Medulla oblongata (tissue), 1 donor: ENCODE measurements at regions not wholly inside any gene's neighbourhood (a gene's known extent, or its start where the extent isn't known, plus 50 kb on each side); places are given as distances from the start of the nearest gene placed in this dataset.
"Not testable (repeated sequence)": the region's sequence is repeated elsewhere in the genome, so short reads cannot be mapped to it uniquely, and the experiment has no call there.

Experiments used
- DNase-seq: peaks from one replicate; pipeline ENCODE4 v3.0.0-alpha.2; 2015; ENCODE audit errors: extremely low spot score

DNA sequence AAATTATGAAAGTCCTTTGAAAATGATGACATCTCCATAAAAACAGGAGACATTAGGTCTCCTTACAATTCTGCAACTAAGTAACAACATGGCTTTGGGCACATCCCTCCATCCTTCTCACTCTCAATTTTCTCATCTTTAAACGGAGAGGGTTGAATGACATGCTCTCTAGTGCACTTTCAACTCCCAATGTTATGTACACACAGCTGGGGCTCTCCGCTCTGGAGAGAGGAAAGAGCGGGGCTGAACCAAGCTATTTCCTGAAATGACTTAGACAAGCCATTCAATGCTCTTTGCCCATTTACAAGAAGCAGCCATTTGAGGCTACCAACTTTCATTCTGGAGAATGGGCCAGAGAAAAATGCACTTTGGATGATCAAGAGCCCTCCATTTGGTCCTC lies 144.2 kb upstream of the BNIP2 start:
- no peak for DNase-seq

DNA sequence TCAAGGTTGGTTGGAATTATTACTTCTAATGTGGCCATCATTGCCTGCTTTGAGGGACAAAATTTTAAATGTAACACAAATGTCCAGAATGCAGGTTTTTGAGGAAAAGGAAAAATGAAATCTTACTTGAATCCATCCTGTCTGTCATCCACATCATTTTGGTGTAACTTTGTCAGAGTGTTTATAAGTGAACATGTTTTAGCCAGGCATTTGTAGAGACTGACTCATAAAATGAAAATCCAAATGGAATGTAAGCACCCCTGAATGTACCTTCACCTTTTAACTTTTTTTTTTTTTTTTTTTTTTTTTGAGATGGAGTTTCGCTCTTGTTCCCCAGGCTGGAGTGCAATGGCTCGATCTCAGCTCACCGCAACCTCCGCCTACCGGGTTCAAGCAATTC lies 141.8 kb upstream of the BNIP2 start:
- DNase-seq = no peak

DNA sequence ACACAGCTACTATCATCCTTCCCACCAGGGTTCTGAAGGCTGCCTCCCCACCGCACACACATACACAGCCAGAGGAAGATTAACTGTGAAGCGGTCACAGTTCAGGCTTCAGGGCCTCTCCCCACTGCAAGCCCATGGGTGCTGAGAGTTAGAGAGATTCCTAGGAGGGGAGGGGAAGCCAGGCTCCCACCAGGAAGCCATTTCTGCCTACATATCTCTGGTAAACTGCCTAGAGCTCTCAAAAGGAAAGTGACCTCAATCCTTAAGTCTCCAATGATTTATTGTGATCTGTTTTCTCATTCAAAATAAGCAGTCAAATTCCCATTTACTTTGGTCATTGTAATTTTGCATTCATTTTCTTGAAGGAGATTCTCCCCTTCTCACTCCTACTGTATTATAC lies 141.0 kb upstream of the BNIP2 start:
- DNase-seq = no peak

DNA sequence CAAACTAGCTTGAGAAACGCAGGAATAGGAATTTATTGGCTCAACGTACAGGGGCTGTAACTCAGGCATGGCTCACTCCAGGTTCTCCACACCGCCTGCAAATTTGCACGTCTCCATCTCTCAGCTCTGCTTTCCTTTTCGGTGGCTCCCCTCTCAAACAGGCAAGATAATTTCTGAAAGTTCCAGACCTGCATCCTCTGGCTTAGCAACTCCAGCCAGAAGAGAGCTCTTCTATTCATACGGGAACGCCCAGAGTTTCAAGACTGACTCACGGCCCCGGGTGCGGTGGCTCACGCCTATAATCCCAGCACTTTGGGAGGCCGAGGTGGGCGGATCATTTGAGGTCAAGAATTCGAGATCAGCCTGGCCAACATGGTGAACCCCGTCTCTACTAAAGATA lies 139.7 kb upstream of the BNIP2 start:
- no peak for DNase-seq

DNA sequence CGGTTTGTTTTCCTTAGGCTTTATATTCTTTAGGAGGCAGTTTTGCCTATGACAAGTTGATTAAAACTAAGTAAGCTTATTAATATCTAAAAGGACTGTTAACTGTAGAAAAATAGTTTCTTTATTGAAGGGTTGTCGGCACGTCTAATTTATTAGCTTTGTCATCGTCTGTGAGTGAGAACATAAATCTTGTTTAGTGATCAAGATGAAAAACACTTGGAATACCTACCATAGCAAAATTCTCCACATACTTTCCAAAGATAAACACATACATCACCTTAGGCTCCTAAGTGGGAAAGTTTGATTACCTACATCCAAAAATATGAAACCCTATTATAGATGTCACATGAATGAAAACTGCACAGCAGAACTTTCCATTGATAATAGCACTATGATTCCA lies 139.1 kb upstream of the BNIP2 start:
- no peak for DNase-seq

DNA sequence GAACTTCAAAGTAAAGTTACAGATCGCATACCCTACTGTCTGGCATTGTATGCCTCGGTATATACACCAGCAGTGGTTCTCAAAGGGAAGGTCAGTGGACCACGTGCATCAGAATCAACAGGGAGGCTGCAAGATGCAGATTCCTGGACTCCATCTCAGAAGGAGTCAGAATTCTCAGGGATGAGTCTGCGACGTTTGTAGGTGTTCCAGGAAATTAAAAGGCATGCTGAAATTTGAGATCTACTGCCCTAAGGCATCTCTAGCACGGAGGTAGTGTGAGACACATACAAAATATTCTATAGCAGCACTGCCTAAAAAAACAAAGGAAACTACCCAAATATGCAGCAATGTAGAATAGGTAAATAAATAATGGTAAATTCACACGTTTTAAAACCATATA lies 136.8 kb upstream of the BNIP2 start:
- DNase-seq = no peak

DNA sequence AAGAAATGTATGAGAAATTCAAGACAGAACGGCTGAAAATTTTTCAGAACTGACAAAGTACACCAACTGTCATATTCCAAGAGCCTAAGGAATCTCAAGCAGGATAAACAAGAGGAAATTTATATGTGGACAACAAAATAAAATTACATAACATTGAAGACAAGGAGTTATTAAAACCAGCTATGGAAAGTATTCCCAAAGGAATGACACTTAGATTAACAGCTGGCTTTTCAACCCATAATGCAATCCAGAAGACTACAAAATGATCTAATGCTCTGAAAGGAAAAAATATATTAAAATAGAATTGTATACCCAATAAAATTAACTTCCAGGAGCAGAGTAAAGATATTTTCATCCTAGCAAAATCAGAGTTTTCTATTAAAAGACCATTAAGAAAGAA lies 132.2 kb upstream of the BNIP2 start:
- no peak for DNase-seq

DNA sequence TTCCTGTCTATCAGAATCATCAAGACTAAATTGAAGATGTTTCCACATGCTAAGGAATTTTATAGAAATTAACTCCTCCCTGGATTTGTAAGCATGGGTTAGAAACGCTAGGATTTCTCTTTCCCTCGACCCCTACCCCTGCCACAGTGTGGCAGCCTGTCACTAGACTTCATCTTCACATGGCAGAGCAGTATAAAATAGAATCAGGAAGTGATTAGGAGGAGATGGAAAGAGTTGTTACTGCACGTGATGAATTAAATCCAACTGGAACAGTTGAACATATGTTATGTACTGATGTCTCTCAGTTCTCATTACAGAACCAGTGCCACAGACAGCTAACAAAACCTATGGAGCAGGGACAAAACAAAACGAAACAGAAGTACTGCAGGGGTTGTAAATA lies 130.0 kb upstream of the BNIP2 start:
- DNase-seq = no peak

DNA sequence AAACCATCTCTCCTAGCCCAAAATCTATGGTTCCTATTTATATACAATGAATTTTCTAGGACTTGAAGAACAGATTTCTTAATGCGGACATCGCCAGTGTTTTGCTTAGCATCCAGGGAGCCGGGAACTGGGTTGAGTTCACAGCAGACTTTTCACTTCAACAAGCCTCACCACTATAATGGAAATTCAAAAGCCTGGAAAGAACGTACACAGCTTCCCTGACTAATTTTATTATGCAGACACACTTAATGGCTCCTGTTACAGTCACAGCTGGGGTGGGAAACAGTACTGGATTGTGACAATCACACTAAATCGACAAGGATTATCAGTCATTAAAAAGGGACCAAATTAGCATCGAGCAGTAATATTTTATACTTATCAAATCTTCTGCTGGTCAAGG lies 129.2 kb upstream of the BNIP2 start:
- DNase-seq = no peak

DNA sequence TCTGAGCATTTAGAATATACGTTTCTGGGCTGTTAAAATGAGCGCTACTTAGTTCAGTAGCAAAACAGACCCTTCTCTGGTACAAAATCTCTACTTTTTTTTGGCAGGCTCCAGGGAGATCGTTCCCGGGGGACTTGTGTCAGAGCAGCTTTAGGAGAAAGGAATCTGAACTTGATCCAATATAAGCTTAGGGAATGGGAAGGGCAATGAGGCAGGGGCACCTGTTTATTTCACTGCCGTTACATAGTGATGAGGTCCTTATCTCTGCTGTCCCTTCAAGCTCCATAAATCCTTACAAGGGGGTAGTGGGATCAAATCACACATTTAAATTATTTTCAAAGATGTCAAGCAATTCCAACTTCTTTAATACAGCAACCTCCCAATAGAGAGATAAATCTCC lies 128.7 kb upstream of the BNIP2 start:
- no peak for DNase-seq

DNA sequence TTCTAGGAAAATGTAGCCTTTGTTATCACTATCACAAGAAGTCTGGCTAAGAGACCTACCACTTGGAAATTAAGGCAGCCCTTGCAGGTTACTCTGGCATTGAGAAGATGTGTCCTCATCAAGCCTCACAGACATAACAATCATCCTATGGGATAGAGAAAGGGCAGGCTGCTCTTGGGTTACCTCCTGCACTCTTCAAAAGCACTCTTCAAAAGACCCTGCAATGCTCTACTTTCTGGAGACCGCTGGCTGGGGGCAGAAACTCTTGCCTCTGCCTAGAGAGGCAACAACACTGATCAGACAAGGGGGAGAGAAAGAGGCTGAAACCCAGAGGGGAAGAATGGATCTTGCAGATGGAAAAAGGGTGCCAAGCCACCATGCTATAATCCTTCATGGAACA lies 127.9 kb upstream of the BNIP2 start:
- no peak for DNase-seq

DNA sequence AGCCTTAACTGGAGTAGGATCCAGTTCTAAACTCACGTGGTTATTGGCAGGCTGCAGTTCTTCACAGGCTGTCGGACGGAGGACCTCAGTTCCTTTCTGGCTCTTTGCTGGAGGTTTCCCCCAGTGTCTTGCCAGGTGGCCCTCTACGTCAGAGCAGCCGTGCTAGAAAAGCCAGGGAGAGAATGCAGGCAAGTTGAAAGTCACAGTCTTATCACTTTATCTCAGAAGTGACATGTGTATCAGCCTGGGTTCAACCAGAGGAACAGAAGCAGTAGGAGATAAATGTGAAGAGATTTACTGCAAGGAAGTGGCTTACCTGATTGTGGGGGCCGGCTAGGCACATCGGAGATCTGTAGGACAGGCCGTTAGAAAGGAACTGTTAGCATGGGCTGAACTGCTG lies 125.3 kb upstream of the BNIP2 start:
- no peak for DNase-seq

DNA sequence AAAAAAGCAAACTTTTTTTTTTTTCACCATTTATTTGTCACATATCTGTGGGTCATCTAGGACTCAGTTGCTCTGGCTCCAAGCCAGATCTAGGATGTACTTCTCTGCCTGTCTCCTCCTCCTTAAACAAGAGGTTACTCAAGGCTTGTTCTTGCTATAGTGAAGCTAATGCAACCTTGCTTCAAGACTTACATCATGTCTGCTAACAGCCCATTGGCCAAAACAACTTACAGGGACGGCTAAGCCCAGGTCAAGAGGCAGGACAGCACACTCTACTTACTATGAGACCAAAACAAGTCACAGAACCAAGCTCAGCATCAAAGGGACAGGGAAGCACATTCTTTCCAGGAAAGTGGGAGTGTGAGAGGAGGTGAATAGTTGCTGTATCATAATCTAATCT lies 123.8 kb upstream of the BNIP2 start:
- DNase-seq = no peak

DNA sequence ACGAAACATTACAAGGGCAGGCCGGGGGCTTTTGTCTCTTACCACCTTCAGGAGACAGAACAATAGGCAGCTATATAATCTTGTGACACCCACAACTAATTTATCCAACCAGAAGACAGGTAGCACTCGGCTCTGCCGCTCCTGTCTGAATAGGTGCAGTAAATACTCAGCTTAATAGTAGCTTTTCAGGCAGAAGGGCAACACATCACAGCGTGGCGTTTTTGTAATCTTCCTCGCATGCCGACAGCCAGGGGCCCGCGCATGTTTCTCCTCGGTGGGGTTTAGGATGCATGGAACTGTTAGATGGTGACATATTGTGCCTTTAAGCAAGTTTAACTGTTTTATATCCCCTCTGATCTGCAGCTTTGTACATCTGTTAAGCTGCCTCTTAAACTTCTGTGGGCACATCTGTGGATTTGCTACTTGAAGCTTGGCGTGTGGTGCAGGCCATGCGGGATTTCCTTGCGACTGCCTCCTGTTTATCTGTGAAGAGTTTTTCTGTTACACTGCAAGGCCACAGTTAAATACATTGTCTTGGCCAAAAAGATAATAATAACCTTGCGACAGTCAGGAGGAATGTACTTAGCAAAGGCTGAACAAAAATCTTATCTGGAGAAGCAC lies 123.2 kb upstream of the BNIP2 start:
- no peak for DNase-seq

DNA sequence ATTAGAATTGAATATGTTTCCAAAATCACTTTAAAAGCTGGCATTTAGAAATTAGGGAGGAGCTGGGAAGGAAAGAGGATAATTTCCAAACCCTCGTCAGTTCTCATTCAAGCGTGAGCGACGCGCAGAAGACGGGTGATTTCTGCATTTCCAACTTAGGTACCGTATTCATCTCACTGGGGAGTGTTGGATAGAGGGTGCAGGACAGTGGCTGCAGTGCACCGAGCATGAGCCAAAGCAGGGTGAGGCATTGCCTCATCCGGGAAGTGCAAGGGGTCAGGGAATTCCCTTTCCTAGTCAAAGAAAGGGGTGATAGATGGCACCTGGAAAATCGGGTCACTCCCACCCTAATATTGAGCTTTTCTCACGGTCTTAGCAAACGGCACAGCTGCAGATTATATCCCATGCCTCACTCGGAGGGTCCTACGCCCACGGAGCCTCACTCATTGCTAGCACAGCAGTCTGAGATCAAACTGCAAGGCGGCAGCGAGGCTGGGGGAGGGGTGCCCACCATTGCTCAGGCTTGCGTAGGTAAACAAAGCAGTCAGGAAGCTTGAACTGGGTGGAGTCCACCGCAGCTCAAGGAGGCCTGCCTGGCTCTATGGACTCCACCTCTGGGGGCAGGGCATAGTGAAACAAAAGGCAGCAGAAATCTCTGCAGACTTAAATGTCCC lies 114.3 kb upstream of the BNIP2 start:
- not testable (repeated sequence) for DNase-seq

DNA sequence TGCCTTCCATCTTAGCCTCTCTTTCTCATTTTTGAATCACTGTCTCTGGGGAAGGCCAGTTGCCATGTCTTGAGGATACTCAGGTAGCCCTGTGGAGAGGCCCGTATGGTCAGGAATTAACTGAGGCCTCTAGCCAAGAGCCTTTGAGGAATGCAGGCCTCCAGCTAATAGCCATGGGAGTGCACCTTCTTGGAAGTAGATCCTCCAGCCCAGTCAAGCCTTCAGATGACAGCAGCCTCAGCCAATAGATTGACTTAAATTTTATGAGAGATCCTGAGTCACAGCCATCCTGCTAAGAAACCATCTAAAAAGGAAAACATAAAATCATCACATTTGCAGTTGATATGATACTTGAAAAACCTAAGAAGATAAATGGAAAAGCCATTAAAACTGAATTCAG lies 112.5 kb upstream of the BNIP2 start:
- DNase-seq = no peak

DNA sequence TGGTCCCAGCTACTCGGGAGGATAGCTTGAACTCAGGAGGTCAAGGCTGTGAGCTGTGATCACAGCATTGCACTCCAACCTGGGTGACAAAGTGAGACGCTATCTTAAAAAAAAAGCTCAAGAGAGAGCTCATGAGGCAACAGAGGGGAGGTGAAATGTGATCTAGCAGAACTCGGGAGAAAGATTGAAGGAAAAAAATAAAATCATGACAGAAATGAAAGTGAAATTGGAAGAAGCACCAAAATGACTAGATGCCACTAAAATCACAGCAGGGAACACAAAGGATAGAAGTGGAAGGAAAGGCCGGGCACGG lies 109.4 kb upstream of the BNIP2 start:
- DNase-seq = no peak

DNA sequence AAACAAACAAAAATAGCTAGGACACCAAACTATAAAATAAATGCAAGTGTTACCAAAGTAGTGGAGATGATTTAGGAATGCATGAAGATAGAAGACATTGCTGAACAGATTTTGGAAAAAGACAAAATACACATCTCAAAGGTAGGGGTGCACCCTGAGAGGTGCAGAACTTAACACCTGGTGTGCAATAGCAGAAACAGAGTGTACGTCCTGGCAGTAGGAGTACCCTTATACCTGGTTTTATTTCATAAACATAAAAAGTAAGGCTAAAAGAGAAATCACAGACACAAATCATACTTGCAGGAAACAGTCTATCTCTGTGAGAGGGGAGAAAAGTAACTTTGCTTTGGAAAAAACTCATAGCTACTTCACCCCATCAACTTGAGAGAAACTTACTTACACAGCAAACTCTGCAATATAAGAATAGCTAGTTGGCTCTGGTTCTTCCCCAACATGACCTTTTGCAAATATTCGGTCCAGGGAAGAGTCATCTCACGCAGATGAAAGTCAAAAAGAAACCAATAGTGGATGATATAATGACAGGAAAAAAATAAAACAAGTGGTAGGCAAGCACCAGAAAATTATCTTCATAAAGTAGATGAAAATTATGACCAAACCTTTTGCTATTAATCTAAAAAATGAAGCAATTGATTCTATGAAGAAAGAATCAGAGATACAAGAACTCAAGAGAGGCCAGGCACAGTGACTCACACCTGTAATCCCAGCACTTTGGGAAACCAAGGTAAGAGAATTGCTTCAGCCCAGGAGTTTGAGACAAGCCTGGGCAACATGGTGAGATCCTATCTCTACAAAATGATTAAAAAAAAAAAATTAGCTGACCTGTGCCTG lies 108.9 kb upstream of the BNIP2 start:
- DNase-seq = no peak

DNA sequence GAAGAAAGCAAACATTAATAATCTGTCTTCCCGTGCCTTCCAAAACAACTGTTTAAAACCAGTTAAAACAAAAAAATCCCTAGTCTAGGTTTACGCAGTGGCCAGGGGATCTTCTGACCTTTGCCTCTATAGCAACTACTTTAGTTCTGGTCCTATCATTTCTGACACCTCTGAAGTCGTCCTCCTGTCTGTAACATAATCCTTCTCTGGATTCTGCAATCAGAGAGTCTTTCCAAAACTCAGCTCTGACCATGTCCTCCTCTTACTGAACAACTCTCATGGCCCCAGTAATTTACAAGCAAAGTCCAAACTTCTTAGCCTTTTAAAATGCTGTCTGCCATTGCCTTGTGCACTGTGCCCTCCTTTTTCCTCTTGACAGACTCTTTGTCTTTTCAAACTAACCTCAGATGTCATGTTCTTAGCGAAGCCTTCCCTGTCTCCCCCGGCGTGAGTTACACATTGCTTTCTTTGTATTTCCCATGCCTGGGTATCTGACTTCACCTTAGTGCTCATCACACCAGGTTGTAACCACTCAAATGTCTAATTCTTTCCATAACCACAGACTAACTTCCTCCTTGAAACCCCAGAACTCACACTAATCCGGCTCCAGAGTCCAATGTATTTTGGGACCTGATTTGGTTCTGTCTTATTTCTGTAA lies 105.2 kb upstream of the BNIP2 start:
- no peak for DNase-seq

DNA sequence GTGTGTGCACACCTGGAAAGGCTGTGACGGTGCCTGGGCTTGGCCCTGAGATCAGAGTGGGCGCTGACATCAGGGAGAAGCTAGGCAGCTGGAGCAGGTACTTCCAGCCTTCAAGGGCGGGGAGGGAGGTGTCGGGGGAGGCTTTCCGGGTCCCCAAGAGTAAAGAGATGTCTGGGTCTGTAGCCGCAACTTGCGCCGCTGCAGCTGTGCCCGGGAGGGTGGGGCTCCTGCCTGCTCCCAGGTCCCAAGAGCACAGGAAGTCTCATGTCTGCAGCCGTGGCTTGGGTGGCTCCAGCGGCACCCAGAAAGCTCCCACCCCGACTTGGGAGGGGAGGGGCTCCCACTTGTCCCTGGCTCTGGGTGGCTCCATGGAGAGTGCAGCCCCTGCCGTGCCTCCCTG lies 103.2 kb upstream of the BNIP2 start:
- no peak for DNase-seq

DNA sequence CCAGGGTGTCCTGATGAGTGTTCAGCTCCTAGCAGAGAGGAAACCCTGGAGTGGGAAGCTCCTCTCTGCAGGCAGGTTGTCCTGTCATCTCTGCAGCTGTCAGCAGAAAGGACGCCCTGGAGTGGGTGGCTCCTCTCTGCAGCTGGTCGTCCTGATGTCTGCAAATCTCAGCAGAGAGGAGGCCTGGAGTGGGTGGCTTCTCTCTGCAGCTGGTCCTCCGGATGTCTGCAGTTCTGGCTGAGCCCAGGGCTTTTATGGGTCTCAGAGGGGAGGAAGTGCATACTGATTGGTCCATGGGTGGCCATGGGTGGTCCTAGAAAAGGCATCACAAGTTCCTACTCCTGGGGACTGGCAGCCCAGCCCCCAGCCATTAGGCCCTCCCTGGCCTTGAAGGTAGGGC lies 102.6 kb upstream of the BNIP2 start:
- DNase-seq = no peak

DNA sequence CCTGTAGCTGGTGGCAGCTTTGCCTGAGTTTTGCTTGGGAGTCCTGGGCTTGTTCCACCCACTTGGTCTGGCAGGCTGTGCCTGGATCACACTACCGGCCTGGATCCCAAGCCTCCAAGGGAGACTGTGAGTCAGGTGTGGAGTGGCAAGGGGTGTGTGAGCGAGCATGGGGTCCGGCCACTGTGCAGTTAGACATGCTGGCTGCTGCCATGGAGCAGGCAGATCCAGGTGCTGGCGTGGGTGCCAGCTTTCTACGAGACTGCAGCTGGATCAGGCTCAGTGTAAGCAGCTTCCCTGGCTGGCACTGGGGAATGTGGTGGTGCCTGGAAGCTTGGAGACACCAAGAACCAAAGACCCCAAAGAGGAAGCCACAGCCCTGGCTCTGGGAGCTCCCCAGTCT lies 102.0 kb upstream of the BNIP2 start:
- DNase-seq = no peak

DNA sequence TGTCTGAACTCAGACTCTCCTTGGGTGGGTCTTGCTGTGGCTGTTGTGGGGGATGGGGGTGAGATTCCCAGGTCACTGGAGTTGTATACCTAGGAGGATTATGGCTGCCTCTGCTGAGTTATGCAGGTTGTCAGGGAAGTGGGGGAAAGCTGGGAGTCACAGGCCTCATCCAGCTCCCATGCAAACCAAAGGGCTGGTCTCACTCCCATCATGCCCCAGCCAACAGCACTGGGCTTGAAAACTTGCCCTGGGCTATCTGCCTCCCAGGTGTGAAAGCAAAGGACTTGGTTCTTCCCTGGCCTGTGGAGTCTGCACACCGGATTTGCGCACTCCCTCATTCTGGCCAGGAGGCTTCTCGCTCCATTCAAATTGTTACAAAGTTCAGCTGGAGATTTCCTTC lies 97.3 kb upstream of the BNIP2 start:
- not testable (repeated sequence) for DNase-seq
